Trophoblast cell (in vitro differentiated cells and primary cell): ENCODE measurements at regions not wholly inside any gene's neighbourhood (a gene's known extent, or its start where the extent isn't known, plus 50 kb on each side); places are given as distances from the start of the nearest gene placed in this dataset.
A peak's percentile ranks its signal among the peaks of the same experiment; 100 is the strongest.

Experiments
- DNase-seq, 2 donors: peaks; one replicate each; pipeline ENCODE4 v3.0.0-alpha.2; 2016
- H2AFZ ChIP-seq: 2 replicates; pipeline ENCODE4 v1.6.1; 2013; ENCODE audit warnings: low read length, moderate library complexity, mild to moderate bottlenecking; ENCODE audit not compliant: insufficient read depth, poor library complexity
- H2AK5ac ChIP-seq: 2 replicates; pipeline ENCODE4 v1.6.1; 2013; ENCODE audit warnings: mild to moderate bottlenecking, low read length
- H2BK120ac ChIP-seq: 2 replicates; pipeline ENCODE4 v1.6.1; 2013; ENCODE audit warnings: low read length, mild to moderate bottlenecking, moderate library complexity; ENCODE audit not compliant: insufficient read depth, poor library complexity
- H2BK12ac ChIP-seq: 2 replicates; pipeline ENCODE4 v1.6.1; 2013; ENCODE audit warnings: mild to moderate bottlenecking, low read length, moderate library complexity
- H2BK5ac ChIP-seq: 2 replicates; pipeline ENCODE4 v1.6.1; 2013; ENCODE audit warnings: low read length, low read depth, moderate library complexity, mild to moderate bottlenecking; ENCODE audit not compliant: poor library complexity
- H3K14ac ChIP-seq: 2 replicates; pipeline ENCODE4 v1.6.1; 2013; ENCODE audit warnings: mild to moderate bottlenecking, low read length
- H3K18ac ChIP-seq: 2 replicates; pipeline ENCODE4 v1.6.1; 2013; ENCODE audit warnings: mild to moderate bottlenecking, low read length
- H3K23ac ChIP-seq: 2 replicates; pipeline ENCODE4 v1.6.1; 2013; ENCODE audit warnings: low read length
- H3K27ac ChIP-seq: 2 replicates; pipeline ENCODE4 v1.5.1; 2013; ENCODE audit warnings: low read depth, mild to moderate bottlenecking, inconsistent platforms, low read length, moderate library complexity
- H3K27me3 ChIP-seq: 2 replicates; pipeline ENCODE4 v1.6.1; 2013; ENCODE audit warnings: inconsistent platforms, mild to moderate bottlenecking, low read length, moderate library complexity; ENCODE audit not compliant: insufficient read depth
- H3K36me3 ChIP-seq, 2 experiments: 1 replicate in 1 of 2; 2 replicates in 1 of 2; pipeline ENCODE4 v1.6.1; 2013; ENCODE audit warnings: low read length in 2 of 2, mild to moderate bottlenecking in 2 of 2, moderate library complexity in 1 of 2; ENCODE audit not compliant: insufficient read depth in 2 of 2, control insufficient read depth in 1 of 2
- H3K4ac ChIP-seq: 2 replicates; pipeline ENCODE4 v1.6.1; 2013; ENCODE audit warnings: low read depth, mild to moderate bottlenecking, low read length, moderate library complexity
- H3K4me1 ChIP-seq, 2 experiments: 1 replicate in 1 of 2; 2 replicates in 1 of 2; pipeline ENCODE4 v1.6.1; 2013; ENCODE audit warnings: low read length in 2 of 2, mild to moderate bottlenecking in 2 of 2, moderate library complexity in 1 of 2; ENCODE audit not compliant: insufficient read depth in 2 of 2, control insufficient read depth in 1 of 2
- H3K4me2 ChIP-seq: 2 replicates; pipeline ENCODE4 v1.6.1; 2013; ENCODE audit warnings: inconsistent platforms, mild to moderate bottlenecking, low read length, moderate library complexity
- H3K4me3 ChIP-seq: 2 replicates; pipeline ENCODE4 v1.5.1; 2013; ENCODE audit warnings: mild to moderate bottlenecking, low read depth, low read length, inconsistent platforms
- H3K79me1 ChIP-seq: one replicate; pipeline ENCODE4 v1.6.1; 2013; ENCODE audit warnings: low read length
- H3K79me2 ChIP-seq: 2 replicates; pipeline ENCODE4 v1.6.1; 2013; ENCODE audit warnings: low read length, mild to moderate bottlenecking; ENCODE audit not compliant: control insufficient read depth, insufficient read depth, poor library complexity
- H3K9ac ChIP-seq: 2 replicates; pipeline ENCODE4 v1.6.1; 2013; ENCODE audit warnings: mild to moderate bottlenecking, low read length
- H3K9me3 ChIP-seq: 2 replicates; pipeline ENCODE4 v1.6.1; 2013; ENCODE audit warnings: low read depth, mild to moderate bottlenecking, control low read depth, inconsistent platforms, low read length; ENCODE audit not compliant: insufficient read depth
- H4K12ac ChIP-seq: 2 replicates; pipeline ENCODE4 v1.6.1; 2013; ENCODE audit warnings: low read depth, mild to moderate bottlenecking, low read length, moderate library complexity
- H4K8ac ChIP-seq: 2 replicates; pipeline ENCODE4 v1.6.1; 2013; ENCODE audit warnings: low read depth, mild to moderate bottlenecking, low read length, moderate library complexity
- H4K91ac ChIP-seq: one replicate; pipeline ENCODE4 v1.6.1; 2013; ENCODE audit warnings: low read depth, mild to moderate bottlenecking, low read length, moderate library complexity
- WGBS: extraction: QIAGEN DNeasy Blood & Tissue Kit; methylation state at CpG from one replicate; pipeline ENCODE4 v1.1.7; 2013; ENCODE audit warnings: missing lambda C conversion rate; ENCODE audit not compliant: insufficient read length, insufficient coverage; ENCODE audit errors: extremely low coverage; 5-methylcytosine and 5-hydroxymethylcytosine counted together

DNA sequence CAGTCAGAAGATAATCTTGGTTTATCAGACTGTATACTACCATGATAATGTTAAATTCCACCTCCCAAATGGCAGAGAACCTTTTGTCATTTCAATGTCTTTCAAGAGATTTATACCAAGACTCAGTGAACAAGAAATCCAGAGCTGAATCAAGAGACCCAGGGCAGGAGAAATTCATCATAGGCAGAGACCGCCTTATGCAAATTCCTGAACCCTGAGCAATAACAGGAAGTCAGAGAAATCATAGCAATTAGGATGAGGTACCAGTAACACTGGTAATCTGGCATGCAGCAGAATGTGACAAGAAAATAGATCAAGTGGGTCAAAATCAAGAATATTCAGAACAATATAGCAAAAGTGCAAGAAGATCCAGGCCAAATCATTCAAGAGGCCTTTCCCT is 412.4 kb upstream of the LRATD1 start:
- Histone ChIP-seq H3K4ac (no peak overlapping the region), H3K23ac (no peak overlapping the region), H3K9ac (no peak overlapping the region), H3K79me2 (no peaks in the 10 kb centered on the region), H3K18ac (no peak overlapping the region), H3K4me2 (no peak overlapping the region), H3K4me3 (no peak overlapping the region), H3K4me1 (no peaks in the 10 kb centered on the region), H3K27ac (no peak overlapping the region), H4K91ac (no peak overlapping the region), H4K8ac (no peak overlapping the region), H3K27me3 (no peaks in the 10 kb centered on the region), H3K9me3 (no peaks in the 10 kb centered on the region), H3K79me1 (no peaks in the 10 kb centered on the region), H2BK5ac (no peak overlapping the region), H2AK5ac (no peak overlapping the region), H2AFZ (no peak overlapping the region), H3K14ac (no peak overlapping the region), H3K36me3 (no peaks in the 10 kb centered on the region), H2BK120ac (no peak overlapping the region), H2BK12ac (no peak overlapping the region), H4K12ac (no peak overlapping the region)
- no peak for DNase-seq
- no CpG with 5 or more reads among the region's 1 CpG for WGBS

DNA sequence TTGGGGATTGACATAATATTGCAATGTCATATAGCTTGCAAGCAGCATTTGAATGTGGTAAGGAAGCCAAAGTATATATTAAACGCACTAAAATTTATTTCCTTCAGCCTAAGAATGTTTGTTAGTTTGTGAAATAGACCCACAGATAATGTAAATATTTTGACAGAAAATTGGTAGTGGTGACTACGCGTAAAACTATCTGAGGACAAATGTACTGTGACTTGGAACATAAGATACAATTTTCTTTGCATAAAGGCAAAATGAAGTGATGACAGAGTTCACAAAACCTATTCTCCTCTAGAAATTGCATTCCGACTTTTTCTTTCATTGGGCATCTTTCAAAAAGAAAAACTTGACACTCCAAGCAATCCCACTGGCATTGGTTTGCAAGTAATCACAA is 411.1 kb upstream of the LRATD1 start:
- H3K18ac ChIP-seq: no peak overlapping the region
- no peak overlapping the region for H2AFZ ChIP-seq
- no peak overlapping the region for H3K27ac ChIP-seq
- no peaks in the 10 kb centered on the region for H3K4me1 ChIP-seq
- no peak overlapping the region for H3K4me2 ChIP-seq
- H4K8ac ChIP-seq: no peak overlapping the region
- no peak overlapping the region for H2BK120ac ChIP-seq
- H3K36me3 ChIP-seq: no peaks in the 10 kb centered on the region
- H3K4me3 ChIP-seq: no peak overlapping the region
- DNase-seq: peak in 1 of 2 donors; percentile 6
- H4K91ac ChIP-seq: no peak overlapping the region
- H2BK12ac ChIP-seq: no peak overlapping the region
- no peaks in the 10 kb centered on the region for H3K9me3 ChIP-seq
- H3K79me1 ChIP-seq: no peaks in the 10 kb centered on the region
- H3K9ac ChIP-seq: no peak overlapping the region
- no peak overlapping the region for H3K4ac ChIP-seq
- no peak overlapping the region for H4K12ac ChIP-seq
- no peaks in the 10 kb centered on the region for H3K79me2 ChIP-seq
- H3K23ac ChIP-seq: no peak overlapping the region
- H3K27me3 ChIP-seq: no peaks in the 10 kb centered on the region
- H3K14ac ChIP-seq: no peak overlapping the region
- H2BK5ac ChIP-seq: no peak overlapping the region
- no CpG with 5 or more reads among the region's 4 CpGs for WGBS
- H2AK5ac ChIP-seq: no peak overlapping the region

- Histone ChIP-seq H3K36me3 (no peaks in the 10 kb centered on the region), H4K91ac (no peak overlapping the region), H3K79me1 (no peaks in the 10 kb centered on the region), H3K9ac (no peak overlapping the region), H2AFZ (no peak overlapping the region), H3K27ac (no peak overlapping the region), H3K9me3 (no peaks in the 10 kb centered on the region), H2BK120ac (no peak overlapping the region), H3K18ac (no peak overlapping the region), H3K23ac (no peak overlapping the region), H3K4me1 (no peaks in the 10 kb centered on the region), H3K4ac (no peak overlapping the region), H2AK5ac (no peak overlapping the region), H3K14ac (no peak overlapping the region), H3K27me3 (no peaks in the 10 kb centered on the region), H2BK12ac (no peak overlapping the region), H4K8ac (no peak overlapping the region), H3K79me2 (no peaks in the 10 kb centered on the region), H2BK5ac (no peak overlapping the region), H3K4me2 (no peak overlapping the region), H3K4me3 (no peak overlapping the region), H4K12ac (no peak overlapping the region)
- no CpG with 5 or more reads among the region's 1 CpG for WGBS
- no peak for DNase-seq
These were observed 408.9 kb upstream of the LRATD1 start for GRCh38 chr2:14223576-14223975.

- H3K23ac ChIP-seq: no peak overlapping the region
- H2AK5ac ChIP-seq: no peak overlapping the region
- H2BK5ac ChIP-seq: no peak overlapping the region
- H3K27me3 ChIP-seq: no peaks in the 10 kb centered on the region
- H3K14ac ChIP-seq: no peak overlapping the region
- H3K9me3 ChIP-seq: no peaks in the 10 kb centered on the region
- DNase-seq: no peak
- H2BK12ac ChIP-seq: no peak overlapping the region
- no peak overlapping the region for H3K4me2 ChIP-seq
- no peak overlapping the region for H4K8ac ChIP-seq
- H3K18ac ChIP-seq: no peak overlapping the region
- no peaks in the 10 kb centered on the region for H3K4me1 ChIP-seq
- no peak overlapping the region for H4K12ac ChIP-seq
- H3K79me1 ChIP-seq: no peaks in the 10 kb centered on the region
- no peak overlapping the region for H4K91ac ChIP-seq
- no peaks in the 10 kb centered on the region for H3K36me3 ChIP-seq
- WGBS: no CpG with 5 or more reads among the region's 1 CpG
- H3K27ac ChIP-seq: no peak overlapping the region
- no peak overlapping the region for H3K4ac ChIP-seq
- H3K9ac ChIP-seq: no peak overlapping the region
- no peak overlapping the region for H3K4me3 ChIP-seq
- no peak overlapping the region for H2BK120ac ChIP-seq
- H3K79me2 ChIP-seq: no peaks in the 10 kb centered on the region
- no peak overlapping the region for H2AFZ ChIP-seq
These were observed 401.1 kb upstream of the LRATD1 start for GRCh38 chr2:14231391-14231898.
